ENCODE measurements at regions not wholly inside any gene's neighbourhood (a gene's known extent, or its start where the extent isn't known, plus 50 kb on each side); places are given as distances from the start of the nearest gene placed in this dataset.
"Not testable (repeated sequence)": the region's sequence is repeated elsewhere in the genome, so short reads cannot be mapped to it uniquely, and the experiment has no call there.

DNA sequence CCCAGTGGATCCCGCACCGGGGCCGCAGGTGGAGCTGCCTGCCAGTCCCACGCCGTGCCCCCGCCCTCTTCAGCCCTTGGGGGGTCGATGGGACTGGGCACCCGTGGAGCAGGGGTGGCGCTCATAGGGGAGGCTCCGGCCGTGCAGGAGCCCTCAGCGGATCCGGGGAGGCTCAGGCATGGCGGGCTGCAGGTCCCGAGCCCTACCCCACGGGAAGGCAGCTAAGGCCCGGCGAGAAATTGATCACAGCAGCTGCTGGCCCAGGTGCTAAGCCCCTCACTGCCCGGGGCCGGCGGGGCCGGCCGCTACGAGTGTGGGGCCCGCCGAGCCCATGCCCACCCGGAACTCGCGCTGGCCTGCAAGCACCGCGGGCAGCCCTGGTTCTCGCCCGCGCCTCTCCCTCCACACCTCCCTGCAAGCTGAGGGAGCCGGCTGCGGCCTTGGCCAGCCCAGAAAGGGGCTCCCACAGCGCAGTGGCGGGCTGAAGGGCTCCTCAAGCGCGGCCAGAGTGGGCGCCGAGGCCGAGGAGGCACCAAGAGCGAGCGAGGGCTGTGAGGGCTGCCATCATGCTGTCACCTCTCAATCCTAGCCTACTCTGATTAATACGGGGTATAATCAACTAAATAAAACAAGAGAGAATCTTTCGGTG lies 56.5 kb upstream of the ABHD2 start:
- not testable (repeated sequence) for H2BK120ac ChIP-seq (ENCODE audit: low read depth, low read length); H3K4me2 ChIP-seq (ENCODE audit: insufficient read depth, low read length, poor library complexity, severe bottlenecking); H2BK12ac ChIP-seq (ENCODE audit: low read length); H3K23ac ChIP-seq (ENCODE audit: low read depth, low read length, poor library complexity); H3K4ac ChIP-seq (ENCODE audit: low read length); H3K27me3 ChIP-seq (ENCODE audit: control insufficient read depth in 3 of 3, insufficient read depth in 3 of 3, low read depth in 1 of 3, low read length in 3 of 3); H3K4me1 ChIP-seq (ENCODE audit: control insufficient read depth in 2 of 2, insufficient read depth in 1 of 2, low read depth in 1 of 2, low read length in 2 of 2); DNase-seq (ENCODE audit: low spot score); H3K27ac ChIP-seq (replicated peaks; ENCODE audit: low read length); H4K8ac ChIP-seq (ENCODE audit: low read depth, low read length); H3K9ac ChIP-seq (ENCODE audit: low read depth, low read length, poor library complexity); H2AFZ ChIP-seq (ENCODE audit: low read length); H3K18ac ChIP-seq (ENCODE audit: low read length); H3K14ac ChIP-seq (ENCODE audit: low read length); H2BK5ac ChIP-seq (ENCODE audit: low read length); H2AK5ac ChIP-seq (ENCODE audit: low read depth, low read length); H3K36me3 ChIP-seq (replicated peaks in 1 of 2; ENCODE audit: control insufficient read depth in 2 of 2, insufficient read depth in 2 of 2, low read length in 2 of 2); H3K9me3 ChIP-seq (replicated peaks in 1 of 2; ENCODE audit: control insufficient read depth in 2 of 2, insufficient read depth in 1 of 2, low read depth in 1 of 2, low read length in 2 of 2); H4K91ac ChIP-seq (ENCODE audit: low read depth, low read length, poor library complexity); H3K4me3 ChIP-seq (ENCODE audit: low read length in 2 of 2); H2BK15ac ChIP-seq (ENCODE audit: low read length); H3K79me1 ChIP-seq (ENCODE audit: low read depth, low read length)
- WGBS, 2 donors (ENCODE audit: extremely low coverage in 2 of 2, insufficient read length in 2 of 2, insufficient replicate concordance in 1 of 2), result no CpG with 5 or more reads among the region's 47 CpGs

DNA sequence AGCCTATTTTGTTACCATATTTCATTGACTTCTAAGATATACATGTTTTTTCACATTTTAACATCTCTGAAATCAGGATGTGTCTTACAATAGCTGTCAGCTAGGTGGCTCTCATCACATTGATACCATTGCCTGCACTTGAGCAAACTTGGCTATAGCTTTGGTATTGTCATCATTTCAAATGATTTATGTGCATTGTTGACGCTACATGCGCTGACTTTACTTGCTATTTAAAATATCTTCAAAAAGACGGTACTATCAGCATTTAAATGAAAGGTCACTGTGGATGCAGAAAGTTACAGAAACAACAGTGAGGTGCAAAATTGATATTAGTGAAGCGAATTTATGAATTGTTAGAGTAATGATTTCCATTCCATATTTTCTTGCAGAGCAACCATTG lies 54.0 kb upstream of the ABHD2 start:
- H3K4me1 ChIP-seq (ENCODE audit: control insufficient read depth in 2 of 2, insufficient read depth in 1 of 2, low read depth in 1 of 2, low read length in 2 of 2), result peaks cover 0 to 2% of the 10 kb centered on the region in 2 donors
- no peak overlapping the region for H2AK5ac ChIP-seq (ENCODE audit: low read depth, low read length)
- no peak overlapping the region for H3K18ac ChIP-seq (ENCODE audit: low read length)
- no peaks in the 10 kb centered on the region for H3K36me3 ChIP-seq (replicated peaks in 1 of 2; ENCODE audit: control insufficient read depth in 2 of 2, insufficient read depth in 2 of 2, low read length in 2 of 2)
- peaks cover 0 to 17% (median 0%) of the 10 kb centered on the region in 3 experiments for H3K27me3 ChIP-seq (ENCODE audit: control insufficient read depth in 3 of 3, insufficient read depth in 3 of 3, low read depth in 1 of 3, low read length in 3 of 3)
- H3K23ac ChIP-seq (ENCODE audit: low read depth, low read length, poor library complexity), result no peak overlapping the region
- no CpG with 5 or more reads among the region's 4 CpGs for WGBS, 2 donors (ENCODE audit: extremely low coverage in 2 of 2, insufficient read length in 2 of 2, insufficient replicate concordance in 1 of 2)
- no peak overlapping the region for H3K14ac ChIP-seq (ENCODE audit: low read length)
- H3K79me1 ChIP-seq (ENCODE audit: low read depth, low read length), result no peaks in the 10 kb centered on the region
- H3K4me3 ChIP-seq (ENCODE audit: low read length in 2 of 2), result no peak overlapping the region
- no peak overlapping the region for H3K9ac ChIP-seq (ENCODE audit: low read depth, low read length, poor library complexity)
- H2BK120ac ChIP-seq (ENCODE audit: low read depth, low read length), result no peak overlapping the region
- no peak overlapping the region for H3K4me2 ChIP-seq (ENCODE audit: insufficient read depth, low read length, poor library complexity, severe bottlenecking)
- peaks cover 0 to 2% of the 10 kb centered on the region in 2 donors for H3K9me3 ChIP-seq (replicated peaks in 1 of 2; ENCODE audit: control insufficient read depth in 2 of 2, insufficient read depth in 1 of 2, low read depth in 1 of 2, low read length in 2 of 2)
- no peak overlapping the region for H3K27ac ChIP-seq (replicated peaks; ENCODE audit: low read length)
- no peak overlapping the region for H2BK12ac ChIP-seq (ENCODE audit: low read length)
- H2BK15ac ChIP-seq (ENCODE audit: low read length), result no peak overlapping the region
- no peak overlapping the region for H3K4ac ChIP-seq (ENCODE audit: low read length)
- H2AFZ ChIP-seq (ENCODE audit: low read length), result no peak overlapping the region
- DNase-seq (ENCODE audit: low spot score), result no peak
- H4K8ac ChIP-seq (ENCODE audit: low read depth, low read length), result no peak overlapping the region
- H2BK5ac ChIP-seq (ENCODE audit: low read length), result no peak overlapping the region
- no peak overlapping the region for H4K91ac ChIP-seq (ENCODE audit: low read depth, low read length, poor library complexity)

DNA sequence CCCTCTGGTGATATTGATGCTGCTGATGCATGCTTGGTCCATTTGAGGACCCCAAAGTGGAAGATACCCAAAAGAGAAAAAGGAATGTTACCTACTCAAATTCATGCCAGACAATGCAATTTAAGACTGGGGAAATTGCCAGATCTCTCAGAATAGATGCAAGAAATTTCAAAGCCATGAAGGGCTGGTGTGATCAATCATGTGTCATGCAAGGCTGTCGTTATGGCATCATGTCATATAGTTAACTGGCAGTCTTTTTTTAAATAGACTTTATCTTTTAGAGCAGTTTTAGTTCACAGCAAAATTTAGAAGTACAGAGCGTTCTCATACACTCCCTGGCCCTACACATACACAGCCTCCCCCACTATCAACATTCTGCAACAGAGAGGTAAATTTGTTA lies 53.1 kb upstream of the ABHD2 start:
- Histone ChIP-seq H3K27ac (replicated peaks; ENCODE audit: low read length) (no peak overlapping the region), H2AK5ac (ENCODE audit: low read depth, low read length) (no peak overlapping the region), H3K36me3 (replicated peaks in 1 of 2; ENCODE audit: control insufficient read depth in 2 of 2, insufficient read depth in 2 of 2, low read length in 2 of 2) (no peaks in the 10 kb centered on the region), H3K23ac (ENCODE audit: low read depth, low read length, poor library complexity) (no peak overlapping the region), H2BK5ac (ENCODE audit: low read length) (no peak overlapping the region), H2AFZ (ENCODE audit: low read length) (no peak overlapping the region), H4K91ac (ENCODE audit: low read depth, low read length, poor library complexity) (no peak overlapping the region), H2BK12ac (ENCODE audit: low read length) (no peak overlapping the region), H3K4ac (ENCODE audit: low read length) (no peak overlapping the region), H2BK120ac (ENCODE audit: low read depth, low read length) (no peak overlapping the region), H3K4me1 (ENCODE audit: control insufficient read depth in 2 of 2, insufficient read depth in 1 of 2, low read depth in 1 of 2, low read length in 2 of 2) (peaks cover 0 to 2% of the 10 kb centered on the region in 2 donors), H3K27me3 (ENCODE audit: control insufficient read depth in 3 of 3, insufficient read depth in 3 of 3, low read depth in 1 of 3, low read length in 3 of 3) (peaks cover 0 to 17% (median 0%) of the 10 kb centered on the region in 3 experiments), H4K8ac (ENCODE audit: low read depth, low read length) (no peak overlapping the region), H3K4me2 (ENCODE audit: insufficient read depth, low read length, poor library complexity, severe bottlenecking) (no peak overlapping the region), H3K79me1 (ENCODE audit: low read depth, low read length) (no peaks in the 10 kb centered on the region), H3K4me3 (ENCODE audit: low read length in 2 of 2) (no peak overlapping the region), H3K18ac (ENCODE audit: low read length) (no peak overlapping the region), H3K9ac (ENCODE audit: low read depth, low read length, poor library complexity) (no peak overlapping the region), H3K9me3 (replicated peaks in 1 of 2; ENCODE audit: control insufficient read depth in 2 of 2, insufficient read depth in 1 of 2, low read depth in 1 of 2, low read length in 2 of 2) (peaks cover 0 to 2% of the 10 kb centered on the region in 2 donors), H2BK15ac (ENCODE audit: low read length) (no peak overlapping the region), H3K14ac (ENCODE audit: low read length) (no peak overlapping the region)
- no CpG with 5 or more reads among the region's 2 CpGs for WGBS, 2 donors (ENCODE audit: extremely low coverage in 2 of 2, insufficient read length in 2 of 2, insufficient replicate concordance in 1 of 2)
- no peak for DNase-seq (ENCODE audit: low spot score)

DNA sequence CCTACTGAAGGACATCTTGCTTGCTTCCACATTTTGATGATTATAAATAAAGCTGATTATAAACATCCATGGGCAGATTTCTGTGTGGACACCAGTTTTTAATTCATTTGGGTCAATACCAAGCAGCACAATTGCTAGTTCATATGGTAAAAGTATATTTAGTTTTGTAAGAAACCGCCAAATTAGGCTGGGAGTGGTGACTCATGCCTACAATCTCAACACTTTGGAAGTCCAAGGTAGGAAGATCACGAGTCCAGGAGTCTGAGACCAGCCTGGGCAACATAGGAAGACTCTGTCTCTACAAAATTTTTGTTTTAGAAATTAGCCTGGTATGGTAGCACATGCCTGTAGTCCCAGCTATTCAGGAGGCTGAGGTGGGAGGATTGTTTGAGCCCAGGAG lies 52.6 kb upstream of the ABHD2 start:
- Histone ChIP-seq H3K4me1 (ENCODE audit: control insufficient read depth in 2 of 2, insufficient read depth in 1 of 2, low read depth in 1 of 2, low read length in 2 of 2) (no peaks in the 10 kb centered on the region), H4K91ac (ENCODE audit: low read depth, low read length, poor library complexity) (no peak overlapping the region), H2BK5ac (ENCODE audit: low read length) (no peak overlapping the region), H2AK5ac (ENCODE audit: low read depth, low read length) (no peak overlapping the region), H3K9ac (ENCODE audit: low read depth, low read length, poor library complexity) (no peak overlapping the region), H3K27ac (replicated peaks; ENCODE audit: low read length) (no peak overlapping the region), H2BK120ac (ENCODE audit: low read depth, low read length) (no peak overlapping the region), H3K14ac (ENCODE audit: low read length) (no peak overlapping the region), H4K8ac (ENCODE audit: low read depth, low read length) (no peak overlapping the region), H2BK12ac (ENCODE audit: low read length) (no peak overlapping the region), H2AFZ (ENCODE audit: low read length) (no peak overlapping the region), H3K23ac (ENCODE audit: low read depth, low read length, poor library complexity) (no peak overlapping the region), H3K4me2 (ENCODE audit: insufficient read depth, low read length, poor library complexity, severe bottlenecking) (no peak overlapping the region), H3K4ac (ENCODE audit: low read length) (no peak overlapping the region), H3K4me3 (ENCODE audit: low read length in 2 of 2) (no peak overlapping the region), H2BK15ac (ENCODE audit: low read length) (no peak overlapping the region), H3K79me1 (ENCODE audit: low read depth, low read length) (no peaks in the 10 kb centered on the region), H3K18ac (ENCODE audit: low read length) (no peak overlapping the region), H3K27me3 (ENCODE audit: control insufficient read depth in 3 of 3, insufficient read depth in 3 of 3, low read depth in 1 of 3, low read length in 3 of 3) (peaks cover 0 to 17% (median 0%) of the 10 kb centered on the region in 3 experiments), H3K36me3 (replicated peaks in 1 of 2; ENCODE audit: control insufficient read depth in 2 of 2, insufficient read depth in 2 of 2, low read length in 2 of 2) (no peaks in the 10 kb centered on the region), H3K9me3 (replicated peaks in 1 of 2; ENCODE audit: control insufficient read depth in 2 of 2, insufficient read depth in 1 of 2, low read depth in 1 of 2, low read length in 2 of 2) (no peaks in the 10 kb centered on the region)
- DNase-seq (ENCODE audit: low spot score), result no peak
- no CpG with 5 or more reads among the region's 2 CpGs for WGBS, 2 donors (ENCODE audit: extremely low coverage in 2 of 2, insufficient read length in 2 of 2, insufficient replicate concordance in 1 of 2)
